ENCODE measurements at regions not wholly inside any gene's neighbourhood (a gene's known extent, or its start where the extent isn't known, plus 50 kb on each side); places are given as distances from the start of the nearest gene placed in this dataset.

GRCh38 chr1:90318431-90318830 lies 323.5 kb downstream of the ZNF326 start:
- TF ChIP-seq POLR2A (IDR thresholded peaks at IDR 0.05; ENCODE audit: low read depth, low read length) = no peak
- TF ChIP-seq POLR2AphosphoS5 (IDR thresholded peaks at IDR 0.05; ENCODE audit: low read depth, low read length) = no peak
- no peak for TF ChIP-seq POU2F2 (IDR thresholded peaks at IDR 0.05; ENCODE audit: low read depth, low read length)
- TF ChIP-seq TAF1 (IDR thresholded peaks at IDR 0.05; ENCODE audit: low read depth, low read length) = no peak
- no peak for TF ChIP-seq SPI1 (IDR thresholded peaks at IDR 0.05; ENCODE audit: low read depth, low read length)
